ENCODE measurements at regions not wholly inside any gene's neighbourhood (a gene's known extent, or its start where the extent isn't known, plus 50 kb on each side); places are given as distances from the start of the nearest gene placed in this dataset.

GRCh38 chr11:26026078-26026477 is 305.9 kb upstream of the ANO3 start:
- Histone ChIP-seq H3K27me3 (ENCODE audit: control insufficient read depth, insufficient read depth, low read length) (no peaks in the 10 kb centered on the region), H3K36me3 (ENCODE audit: control insufficient read depth, insufficient read depth, low read length) (no peaks in the 10 kb centered on the region)
- TF ChIP-seq CTCF (conservative IDR thresholded peaks at IDR 0.05 in 1 of 2, IDR thresholded peaks at IDR 0.05 in 1 of 2; ENCODE audit: low read depth in 1 of 2, low read length in 2 of 2) (no peak), EZH2 (IDR thresholded peaks at IDR 0.05; ENCODE audit: low read length, missing control alignments) (no peak)

GRCh38 chr11:26027887-26028286 is 304.0 kb upstream of the ANO3 start:
- Histone ChIP-seq H3K27me3 (ENCODE audit: control insufficient read depth, insufficient read depth, low read length) (no peaks in the 10 kb centered on the region), H3K4me2 (ENCODE audit: extremely low read depth, insufficient read depth, low read length) (no peak overlapping the region), H3K36me3 (ENCODE audit: control insufficient read depth, insufficient read depth, low read length) (no peaks in the 10 kb centered on the region), H4K20me1 (ENCODE audit: control insufficient read depth, extremely low read depth, insufficient read depth, low read length) (no peaks in the 10 kb centered on the region), H3K9ac (ENCODE audit: insufficient read depth, low read length) (no peak overlapping the region), H3K4me3 (replicated peaks in 1 of 4; ENCODE audit: control extremely low read depth in 1 of 4, insufficient read depth in 1 of 4, low read depth in 3 of 4, low read length in 4 of 4) (no peak overlapping the region), H3K79me2 (ENCODE audit: control insufficient read depth, insufficient read depth, low read length) (no peaks in the 10 kb centered on the region), H3K27ac (ENCODE audit: insufficient read depth, low read length) (no peak overlapping the region), H2AFZ (ENCODE audit: low read length) (no peak overlapping the region), H3K4me1 (ENCODE audit: control insufficient read depth, extremely low read depth, insufficient read depth, low read length) (no peaks in the 10 kb centered on the region), H3K9me3 (ENCODE audit: control insufficient read depth, insufficient read depth, low read depth, low read length) (no peaks in the 10 kb centered on the region)
- TF ChIP-seq EZH2 (IDR thresholded peaks at IDR 0.05; ENCODE audit: low read length, missing control alignments) (no peak), CTCF (conservative IDR thresholded peaks at IDR 0.05 in 1 of 2, IDR thresholded peaks at IDR 0.05 in 1 of 2; ENCODE audit: low read depth in 1 of 2, low read length in 2 of 2) (no peak)
- no peak for DNase-seq (ENCODE audit: low read depth in 2 of 2)

More at GRCh38 chr11:26026078-26026477, 305.9 kb upstream of the ANO3 start:
- Histone ChIP-seq H4K20me1 (ENCODE audit: control insufficient read depth, extremely low read depth, insufficient read depth, low read length) (no peaks in the 10 kb centered on the region), H3K4me1 (ENCODE audit: control insufficient read depth, extremely low read depth, insufficient read depth, low read length) (no peaks in the 10 kb centered on the region), H3K4me2 (ENCODE audit: extremely low read depth, insufficient read depth, low read length) (no peak overlapping the region), H3K79me2 (ENCODE audit: control insufficient read depth, insufficient read depth, low read length) (no peaks in the 10 kb centered on the region), H2AFZ (ENCODE audit: low read length) (no peak overlapping the region), H3K9me3 (ENCODE audit: control insufficient read depth, insufficient read depth, low read depth, low read length) (no peaks in the 10 kb centered on the region), H3K9ac (ENCODE audit: insufficient read depth, low read length) (no peak overlapping the region), H3K4me3 (replicated peaks in 1 of 4; ENCODE audit: control extremely low read depth in 1 of 4, insufficient read depth in 1 of 4, low read depth in 3 of 4, low read length in 4 of 4) (no peak overlapping the region), H3K27ac (ENCODE audit: insufficient read depth, low read length) (no peak overlapping the region)
- DNase-seq (ENCODE audit: low read depth in 2 of 2) = no peak

- DNase-seq (ENCODE audit: low read depth in 2 of 2) = peak; percentile 58 to 59
- Histone ChIP-seq H3K4me1 (ENCODE audit: control insufficient read depth, extremely low read depth, insufficient read depth, low read length) (no peaks in the 10 kb centered on the region), H2AFZ (ENCODE audit: low read length) (no peak overlapping the region), H3K4me2 (ENCODE audit: extremely low read depth, insufficient read depth, low read length) (no peak overlapping the region), H3K27ac (ENCODE audit: insufficient read depth, low read length) (no peak overlapping the region), H3K4me3 (replicated peaks in 1 of 4; ENCODE audit: control extremely low read depth in 1 of 4, insufficient read depth in 1 of 4, low read depth in 3 of 4, low read length in 4 of 4) (no peak overlapping the region), H3K9me3 (ENCODE audit: control insufficient read depth, insufficient read depth, low read depth, low read length) (no peaks in the 10 kb centered on the region), H3K79me2 (ENCODE audit: control insufficient read depth, insufficient read depth, low read length) (no peaks in the 10 kb centered on the region), H3K9ac (ENCODE audit: insufficient read depth, low read length) (no peak overlapping the region), H4K20me1 (ENCODE audit: control insufficient read depth, extremely low read depth, insufficient read depth, low read length) (no peaks in the 10 kb centered on the region), H3K36me3 (ENCODE audit: control insufficient read depth, insufficient read depth, low read length) (no peaks in the 10 kb centered on the region), H3K27me3 (ENCODE audit: control insufficient read depth, insufficient read depth, low read length) (no peaks in the 10 kb centered on the region)
- TF ChIP-seq CTCF (conservative IDR thresholded peaks at IDR 0.05 in 1 of 2, IDR thresholded peaks at IDR 0.05 in 1 of 2; ENCODE audit: low read depth in 1 of 2, low read length in 2 of 2) (no peak), EZH2 (IDR thresholded peaks at IDR 0.05; ENCODE audit: low read length, missing control alignments) (no peak)
These were observed 303.5 kb upstream of the ANO3 start for GRCh38 chr11:26028393-26028911.

All from fibroblast of lung (primary cell).